SHP77 (cell line): ENCODE measurements at regions not wholly inside any gene's neighbourhood (a gene's known extent, or its start where the extent isn't known, plus 50 kb on each side); places are given as distances from the start of the nearest gene placed in this dataset.

Source experiments
- DNase-seq, 2 experiments: peaks; one replicate each; lab custom pipeline; 2025; lab: John Stamatoyannopoulos, UW

GRCh38 chr2:174667250-174667860, 69.8 kb upstream of the WIPF1 start:
- no peak for DNase-seq

GRCh38 chr2:174666845-174667244, 69.2 kb upstream of the WIPF1 start:
- no peak for DNase-seq

GRCh38 chr2:174666312-174666711, 68.7 kb upstream of the WIPF1 start:
- no peak for DNase-seq

GRCh38 chr2:174664084-174664759, 66.6 kb upstream of the WIPF1 start:
- no peak for DNase-seq

GRCh38 chr2:174663550-174663949, 65.9 kb upstream of the WIPF1 start:
- DNase-seq, result no peak

GRCh38 chr2:174662859-174663258, 65.3 kb upstream of the WIPF1 start:
- DNase-seq, result no peak

GRCh38 chr2:174662459-174662858, 64.9 kb upstream of the WIPF1 start:
- DNase-seq, result no peak

GRCh38 chr2:174660984-174661675, 63.5 kb upstream of the WIPF1 start:
- no peak for DNase-seq

GRCh38 chr2:174659069-174659900, 61.7 kb upstream of the WIPF1 start:
- no peak for DNase-seq

GRCh38 chr2:174656676-174657176, 59.1 kb upstream of the WIPF1 start:
- no peak for DNase-seq

- DNase-seq, result no peak
Measured at GRCh38 chr2:174656035-174656434, 58.4 kb upstream of the WIPF1 start.

- no peak for DNase-seq
Measured at GRCh38 chr2:174654419-174654941, 56.9 kb upstream of the WIPF1 start.

- no peak for DNase-seq
Measured at GRCh38 chr2:174648896-174649295, 51.3 kb upstream of the WIPF1 start.
